ENCODE measurements at regions not wholly inside any gene's neighbourhood (a gene's known extent, or its start where the extent isn't known, plus 50 kb on each side); places are given as distances from the start of the nearest gene placed in this dataset.
A peak's percentile ranks its signal among the peaks of the same experiment; 100 is the strongest.

- H3K27ac ChIP-seq, result no peak overlapping the region
- no peaks in the 10 kb centered on the region for H3K36me3 ChIP-seq
- TF ChIP-seq POLR2AphosphoS5 (IDR thresholded peaks at IDR 0.05) (no peak), CTCF (IDR thresholded peaks at IDR 0.05) (no peak), POLR2A (IDR thresholded peaks at IDR 0.05) (no peak), EP300 (IDR thresholded peaks at IDR 0.05) (no peak)
- ATAC-seq, result no peak
- no peaks in the 10 kb centered on the region for H3K27me3 ChIP-seq
- H3K4me1 ChIP-seq, result peaks cover 0 to 8% (median 0%) of the 10 kb centered on the region in 3 donors
- no peaks in the 10 kb centered on the region for H3K9me3 ChIP-seq
- H3K4me3 ChIP-seq, result no peak overlapping the region
- 74 to 77% methylated on average over 6 to 7 of the region's 8 CpGs for WGBS, 2 donors (ENCODE audit: low coverage in 1 of 2)
Observed at GRCh38 chr7:41339913-41340676, 362.8 kb downstream of the INHBA start.

GRCh38 chr7:41336981-41337380 is 365.9 kb downstream of the INHBA start:
- TF ChIP-seq POLR2AphosphoS5 (IDR thresholded peaks at IDR 0.05) (no peak), CTCF (IDR thresholded peaks at IDR 0.05) (no peak), EP300 (IDR thresholded peaks at IDR 0.05) (no peak), POLR2A (IDR thresholded peaks at IDR 0.05) (no peak)
- no peak for ATAC-seq
- H3K9me3 ChIP-seq, result no peaks in the 10 kb centered on the region

GRCh38 chr7:41336455-41336952 is 366.4 kb downstream of the INHBA start:
- Histone ChIP-seq H3K27ac (no peak overlapping the region), H3K4me1 (peaks cover 0 to 8% (median 0%) of the 10 kb centered on the region in 3 donors), H3K27me3 (no peaks in the 10 kb centered on the region), H3K36me3 (no peaks in the 10 kb centered on the region), H3K4me3 (no peak overlapping the region), H3K9me3 (no peaks in the 10 kb centered on the region)
- ATAC-seq, result no peak
- 21 to 34% methylated on average over 2 of the region's 2 CpGs for WGBS, 2 donors (ENCODE audit: low coverage in 1 of 2)
- TF ChIP-seq POLR2AphosphoS5 (IDR thresholded peaks at IDR 0.05), result no peak
- no peak for TF ChIP-seq CTCF (IDR thresholded peaks at IDR 0.05)
- TF ChIP-seq EP300 (IDR thresholded peaks at IDR 0.05), result no peak
- no peak for TF ChIP-seq POLR2A (IDR thresholded peaks at IDR 0.05)

More at GRCh38 chr7:41336981-41337380, 365.9 kb downstream of the INHBA start:
- H3K27me3 ChIP-seq, result no peaks in the 10 kb centered on the region
- H3K36me3 ChIP-seq, result no peaks in the 10 kb centered on the region
- H3K4me3 ChIP-seq, result no peak overlapping the region
- H3K27ac ChIP-seq, result peak overlapping the region in 1 of 4 donors; percentile 23
- 35 to 36% methylated on average over 5 of the region's 5 CpGs for WGBS, 2 donors (ENCODE audit: low coverage in 1 of 2)
- H3K4me1 ChIP-seq, result peaks cover 0 to 8% (median 0%) of the 10 kb centered on the region in 3 donors

- TF ChIP-seq POLR2A (IDR thresholded peaks at IDR 0.05) (no peak), CTCF (IDR thresholded peaks at IDR 0.05) (no peak), EP300 (IDR thresholded peaks at IDR 0.05) (no peak), POLR2AphosphoS5 (IDR thresholded peaks at IDR 0.05) (no peak)
- Histone ChIP-seq H3K4me1 (peaks cover 0 to 8% (median 0%) of the 10 kb centered on the region in 3 donors), H3K9me3 (no peaks in the 10 kb centered on the region), H3K4me3 (no peak overlapping the region), H3K27ac (no peak overlapping the region), H3K27me3 (no peaks in the 10 kb centered on the region), H3K36me3 (no peaks in the 10 kb centered on the region)
- ATAC-seq, result no peak
- WGBS, 2 donors (ENCODE audit: low coverage in 1 of 2), result 83 to 100% methylated on average over 4 of the region's 4 CpGs
Observed at GRCh38 chr7:41334071-41334862, 368.6 kb downstream of the INHBA start.
